ENCODE measurements at regions not wholly inside any gene's neighbourhood (a gene's known extent, or its start where the extent isn't known, plus 50 kb on each side); places are given as distances from the start of the nearest gene placed in this dataset.
A peak's percentile ranks its signal among the peaks of the same experiment; 100 is the strongest.

- intact Hi-C loops (cut with DNase I), result no loop called here
- ATAC-seq (ENCODE audit: poor library complexity) (peak; percentile 56), DNase-seq (no peak)
These were observed 52.7 kb upstream of the ZCCHC13 start for GRCh38 chrX:74251006-74251930.

DNA sequence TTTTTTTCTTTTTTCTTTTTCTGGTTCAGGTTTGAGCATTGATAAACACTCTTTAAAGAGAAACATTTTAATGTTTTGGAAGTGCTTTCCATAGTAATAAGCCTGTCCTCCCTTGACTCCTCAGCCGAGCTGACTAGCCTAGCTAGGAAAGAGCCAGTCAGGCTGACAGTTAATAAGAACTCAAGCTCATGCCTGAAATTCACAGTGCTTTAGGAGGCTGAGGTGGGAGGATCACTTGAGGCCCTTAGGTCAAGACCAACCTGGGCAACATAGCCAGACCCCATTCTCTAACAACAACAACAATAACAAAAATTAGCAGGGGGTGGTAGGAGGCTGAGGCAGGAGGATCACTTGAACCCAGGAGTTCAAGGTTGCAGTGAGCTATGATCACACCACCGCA lies 53.4 kb upstream of the ZCCHC13 start:
- intact Hi-C loops (cut with DNase I), result no loop called here
- ATAC-seq (ENCODE audit: poor library complexity) (no peak), DNase-seq (no peak)

- no peak for DNase-seq
- intact Hi-C loops (cut with DNase I), result no loop called here
- no peak for ATAC-seq (ENCODE audit: poor library complexity)
These were observed 54.0 kb upstream of the ZCCHC13 start for GRCh38 chrX:74249963-74250362.

- DNase-seq (no peak), ATAC-seq (ENCODE audit: poor library complexity) (peak; percentile 63)
- intact Hi-C loops (cut with DNase I), result no loop called here
These were observed 55.1 kb upstream of the ZCCHC13 start for GRCh38 chrX:74248889-74249288.

GRCh38 chrX:74246524-74246923 lies 57.5 kb upstream of the ZCCHC13 start:
- DNase-seq, result no peak
- ATAC-seq (ENCODE audit: poor library complexity), result no peak
- intact Hi-C loops (cut with DNase I), result no loop called here

DNA sequence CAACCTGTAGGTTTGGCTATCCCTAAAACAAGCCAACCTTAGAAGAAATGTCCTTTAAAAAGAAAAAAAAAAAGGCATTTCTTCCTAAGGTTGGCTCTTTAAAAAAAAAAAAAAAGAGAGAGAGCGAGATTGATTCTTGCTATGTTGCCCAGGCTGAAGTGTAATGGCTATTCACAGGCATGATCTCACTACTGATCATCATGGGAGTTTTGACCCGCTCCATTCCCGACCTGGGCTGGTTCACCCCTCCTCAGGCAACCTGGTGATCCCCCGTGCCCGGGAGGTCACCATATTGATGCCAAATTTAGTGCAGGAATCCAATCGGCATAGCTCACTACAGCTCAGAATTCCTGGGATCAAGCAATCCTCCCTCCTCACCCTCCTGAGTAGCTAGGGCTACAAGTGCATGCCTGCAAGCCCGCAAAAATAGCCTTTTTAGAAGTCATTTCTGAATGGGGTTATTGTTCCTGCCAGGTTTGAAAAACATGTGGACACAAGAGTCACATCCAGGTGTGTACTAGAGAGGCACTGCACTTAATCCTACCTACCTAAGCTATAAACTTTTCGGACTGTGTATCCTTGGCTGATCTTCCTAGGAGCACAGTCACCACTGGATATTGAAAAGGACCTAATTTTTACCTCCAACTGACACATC lies 61.4 kb upstream of the ZCCHC13 start:
- peak; percentile 52 for ATAC-seq (ENCODE audit: poor library complexity)
- intact Hi-C loops (cut with DNase I), result no loop called here
- DNase-seq, result no peak

- intact Hi-C loops (cut with DNase I), result no loop called here
- DNase-seq (no peak), ATAC-seq (ENCODE audit: poor library complexity) (peak; percentile 18)
These were observed 61.9 kb upstream of the ZCCHC13 start for GRCh38 chrX:74242050-74242449.

GRCh38 chrX:74238771-74239170 lies 65.2 kb upstream of the ZCCHC13 start:
- no peak for DNase-seq
- ATAC-seq (ENCODE audit: poor library complexity), result no peak
- intact Hi-C loops (cut with DNase I), result no loop called here

DNA sequence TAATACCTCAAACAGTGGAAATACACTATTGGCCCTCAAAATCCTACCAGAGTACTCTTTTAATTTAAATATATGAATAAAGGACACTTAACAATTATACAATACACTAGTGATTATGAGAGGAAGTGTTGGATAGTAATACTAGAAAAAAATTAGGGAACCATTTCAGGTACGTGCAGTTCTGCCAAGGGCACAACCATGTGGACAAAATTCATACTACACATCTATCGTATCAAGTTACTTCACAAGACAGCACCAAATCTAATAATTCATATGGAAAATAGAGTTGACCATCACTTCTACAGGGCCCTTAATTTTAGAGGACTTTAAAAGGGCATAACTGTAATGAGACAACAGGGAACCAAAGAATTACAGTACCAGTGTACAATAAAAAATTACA lies 69.2 kb upstream of the ZCCHC13 start:
- DNase-seq (no peak), ATAC-seq (ENCODE audit: poor library complexity) (no peak)
- intact Hi-C loops (cut with DNase I), result no loop called here

DNA sequence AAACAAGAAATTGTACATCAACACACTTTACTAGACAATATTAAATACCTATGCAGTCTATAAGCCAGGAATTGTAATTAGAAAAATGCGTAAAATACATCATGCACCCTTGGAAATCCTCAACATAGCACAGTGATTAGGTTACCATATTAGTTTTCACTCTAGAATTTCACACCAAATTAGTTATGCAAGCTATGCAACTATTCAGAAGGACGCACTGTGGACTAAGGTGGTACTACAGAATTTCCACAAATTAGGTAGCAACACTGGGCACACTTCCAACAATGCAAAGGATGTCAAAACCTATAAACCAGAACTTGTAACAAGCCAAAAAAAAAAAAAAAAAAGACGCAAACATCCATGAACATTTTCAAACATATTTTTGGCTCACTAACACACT lies 71.1 kb upstream of the ZCCHC13 start:
- DNase-seq (no peak), ATAC-seq (ENCODE audit: poor library complexity) (no peak)
- intact Hi-C loops (cut with DNase I), result no loop called here

DNA sequence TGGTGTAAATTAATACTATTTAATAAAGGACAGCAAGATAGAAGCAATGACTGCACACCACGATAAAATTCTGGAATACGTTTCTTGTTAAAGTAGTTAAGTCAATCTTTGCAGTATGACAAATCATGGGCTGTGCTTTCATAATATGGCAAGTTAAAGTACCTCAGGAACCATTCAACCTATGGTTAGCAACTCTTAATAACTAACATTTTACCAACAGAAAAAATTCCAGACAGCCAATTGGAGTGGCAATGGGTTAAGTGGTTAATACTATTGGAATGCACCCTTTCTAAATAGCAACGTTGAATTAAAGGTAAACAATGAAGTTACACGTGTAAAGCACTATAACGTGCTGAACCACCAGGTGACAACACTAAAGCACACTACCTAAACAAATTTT lies 72.4 kb upstream of the ZCCHC13 start:
- intact Hi-C loops (cut with DNase I), result no loop called here
- DNase-seq, result no peak
- ATAC-seq (ENCODE audit: poor library complexity), result no peak

DNA sequence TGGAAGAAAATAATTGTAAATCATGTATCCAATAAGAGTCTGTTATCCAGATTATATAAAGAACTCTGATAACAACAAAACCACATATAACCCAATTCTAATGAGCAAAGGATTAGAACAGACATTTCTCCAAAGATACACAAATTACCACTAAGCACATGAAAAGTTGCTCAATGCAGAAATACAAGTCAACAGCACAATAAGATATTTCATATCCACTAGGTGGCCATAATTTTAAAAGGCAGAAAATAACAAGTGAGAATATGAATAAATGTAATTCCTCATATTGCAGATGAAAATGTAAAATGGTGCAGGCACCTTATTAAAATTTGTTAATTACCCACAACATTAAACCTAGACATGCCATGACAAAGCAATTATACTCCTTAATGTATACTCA lies 73.9 kb upstream of the ZCCHC13 start:
- intact Hi-C loops (cut with DNase I), result no loop called here
- DNase-seq (no peak), ATAC-seq (ENCODE audit: poor library complexity) (no peak)

- intact Hi-C loops (cut with DNase I), result no loop called here
- ATAC-seq (ENCODE audit: poor library complexity), result no peak
- no peak for DNase-seq
These were observed 78.9 kb upstream of the ZCCHC13 start for GRCh38 chrX:74225111-74225510.

DNA sequence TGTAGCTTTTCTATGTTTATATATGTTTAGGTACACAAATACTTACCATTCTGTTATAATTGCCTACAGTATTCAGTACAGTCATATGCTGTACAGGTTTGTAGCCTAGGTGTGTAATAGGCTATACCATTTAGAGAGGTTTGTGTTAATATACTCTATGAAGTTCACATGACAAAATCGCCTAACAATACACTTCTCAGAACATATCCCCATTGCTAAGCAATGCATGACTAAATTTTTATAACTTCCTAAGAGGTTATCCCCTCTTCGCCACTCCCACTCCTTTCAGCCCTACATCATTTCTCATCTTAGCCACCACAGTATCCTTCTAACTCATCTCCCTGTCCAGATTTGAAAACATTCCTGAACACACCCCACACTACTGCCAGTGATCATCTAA lies 83.7 kb upstream of the ZCCHC13 start:
- ATAC-seq (ENCODE audit: poor library complexity) (no peak), DNase-seq (no peak)
- intact Hi-C loops (cut with DNase I), result no loop called here

DNA sequence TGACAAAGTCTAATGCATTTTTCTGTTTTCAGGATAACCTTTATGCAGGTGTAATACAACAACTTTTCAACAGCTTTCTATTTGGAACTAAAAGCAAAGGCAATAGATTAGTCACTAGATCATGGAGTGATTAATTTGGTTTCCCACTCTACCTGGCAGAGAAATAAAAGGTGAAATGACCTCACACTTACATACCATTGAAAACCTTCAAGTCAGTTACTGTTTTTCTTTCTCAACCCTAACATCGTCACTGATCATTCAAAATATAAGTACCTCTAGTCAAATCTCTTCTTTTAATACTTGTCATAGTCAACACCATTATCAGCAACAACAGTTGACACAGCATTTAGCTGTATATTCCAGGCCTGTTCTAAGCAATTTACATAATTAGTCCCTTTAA lies 85.1 kb upstream of the ZCCHC13 start:
- intact Hi-C loops (cut with DNase I), result no loop called here
- no peak for ATAC-seq (ENCODE audit: poor library complexity)
- DNase-seq, result no peak

- intact Hi-C loops (cut with DNase I), result no loop called here
- no peak for ATAC-seq (ENCODE audit: poor library complexity)
- no peak for DNase-seq
These were observed 87.6 kb upstream of the ZCCHC13 start for GRCh38 chrX:74216421-74216820.

DNA sequence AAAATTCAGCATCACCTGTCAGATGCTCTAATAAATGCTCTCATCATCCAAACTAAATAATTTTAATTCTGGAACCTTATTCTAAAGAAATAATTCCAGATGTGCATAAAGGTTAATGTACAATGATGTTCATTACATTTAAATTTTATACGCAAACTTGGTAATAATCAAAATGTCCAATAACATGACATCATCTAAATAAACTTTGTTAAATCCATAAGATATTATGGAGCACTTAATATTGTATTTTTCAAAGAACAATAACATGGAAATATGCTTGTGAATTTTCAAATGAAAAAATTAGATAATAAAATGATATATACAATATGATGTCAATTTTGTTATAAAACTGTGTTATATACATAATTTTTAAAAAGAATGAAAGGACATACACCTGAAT lies 92.1 kb upstream of the ZCCHC13 start:
- intact Hi-C loops (cut with DNase I), result no loop called here
- no peak for DNase-seq
- no peak for ATAC-seq (ENCODE audit: poor library complexity)

- DNase-seq, result no peak
- intact Hi-C loops (cut with DNase I), result no loop called here
- ATAC-seq (ENCODE audit: poor library complexity), result no peak
These were observed 96.4 kb upstream of the ZCCHC13 start for GRCh38 chrX:74207539-74207938.

DNA sequence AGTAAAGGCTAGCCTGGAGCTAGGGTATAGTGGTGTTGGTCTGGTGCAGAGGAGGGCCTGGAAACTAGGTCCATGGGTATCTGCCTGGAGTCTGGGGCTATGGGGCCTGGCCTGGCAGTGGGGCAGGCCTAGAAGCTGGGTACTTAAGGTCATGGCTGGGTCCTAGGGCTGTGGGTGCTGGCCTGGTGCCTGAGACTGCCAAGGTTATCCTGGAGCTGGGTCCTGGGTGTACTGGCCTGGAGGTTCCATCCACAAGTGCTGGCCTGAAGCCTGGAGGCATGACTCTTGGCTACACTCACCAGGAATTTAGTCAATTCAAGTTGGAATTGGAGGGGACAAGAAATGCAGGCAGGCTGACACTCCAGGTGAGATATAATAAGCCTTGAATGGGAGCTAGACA lies 108.4 kb upstream of the ZCCHC13 start:
- DNase-seq (peak; percentile 53), ATAC-seq (ENCODE audit: poor library complexity) (peak; percentile 88)
- intact Hi-C loops (cut with DNase I), result no loop called here

- ATAC-seq (ENCODE audit: poor library complexity) (peak; percentile 15), DNase-seq (no peak)
- intact Hi-C loops (cut with DNase I), result no loop called here
These were observed 108.9 kb upstream of the ZCCHC13 start for GRCh38 chrX:74195120-74195519.
